ENCODE measurements at regions not wholly inside any gene's neighbourhood (a gene's known extent, or its start where the extent isn't known, plus 50 kb on each side); places are given as distances from the start of the nearest gene placed in this dataset.

DNA sequence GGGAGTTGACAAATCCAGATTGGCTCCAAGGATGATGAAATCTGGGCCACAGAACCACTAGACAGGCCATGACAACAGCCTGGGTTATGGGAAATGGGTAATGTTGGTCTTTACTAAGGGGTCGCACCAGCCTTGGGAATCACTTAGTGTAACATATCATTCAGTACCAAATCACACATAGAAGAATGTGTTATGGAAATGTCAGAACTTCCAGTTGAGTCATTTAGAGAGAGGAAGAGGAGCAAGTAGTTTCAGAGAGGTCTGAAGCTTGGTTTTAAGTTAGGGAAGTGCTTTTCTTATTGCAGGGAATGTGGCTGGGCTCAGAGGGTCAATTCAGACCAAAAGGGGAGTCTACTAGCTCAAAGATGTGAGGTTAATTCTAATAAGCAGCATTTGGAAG is 241.6 kb upstream of the ZPLD1 start:
- Histone ChIP-seq H2AFZ (ENCODE audit: low read depth, low read length, poor library complexity, severe bottlenecking) (no peak overlapping the region), H3K9me2 (ENCODE audit: insufficient read depth) (no peaks in the 10 kb centered on the region), H3K9me3 (ENCODE audit: control insufficient read depth in 1 of 2, insufficient read depth in 1 of 2, low read depth in 1 of 2, low read length in 2 of 2) (no peaks in the 10 kb centered on the region), H3K4me3 (replicated peaks in 1 of 2; ENCODE audit: low read depth in 1 of 2, low read length in 2 of 2) (no peak overlapping the region), H3K4me1 (ENCODE audit: control insufficient read depth in 1 of 2, insufficient read depth in 2 of 2, low read length in 2 of 2) (peaks cover 8 to 15% of the 10 kb centered on the region in 2 experiments; a peak in 3 of 4 replicates), H4K20me1 (ENCODE audit: insufficient read depth) (no peaks in the 10 kb centered on the region), H3K27me3 (ENCODE audit: insufficient read depth, low read length) (no peaks in the 10 kb centered on the region), H3K4me2 (ENCODE audit: low read length) (no peak overlapping the region), H3K36me3 (ENCODE audit: control insufficient read depth in 1 of 2, insufficient read depth in 2 of 2, low read length in 2 of 2) (no peaks in the 10 kb centered on the region), H3K27ac (ENCODE audit: low read depth, low read length) (no peak overlapping the region), H3K79me2 (ENCODE audit: insufficient read depth, low read length) (no peaks in the 10 kb centered on the region), H3K9ac (ENCODE audit: low read length) (no peak overlapping the region)
- ATAC-seq: no peak
- no peak for DNase-seq (ENCODE audit: low read depth, low spot score)
- TF ChIP-seq ZFX (IDR thresholded peaks at IDR 0.05) (no peak), TCF7L2 (IDR thresholded peaks at IDR 0.05; ENCODE audit: borderline replicate concordance, extremely low read depth, insufficient read depth, insufficient read length) (no peak), RAD21 (IDR thresholded peaks at IDR 0.05; ENCODE audit: low read depth) (no peak), SP1 (IDR thresholded peaks at IDR 0.05; ENCODE audit: low read depth) (no peak), YY1 (IDR thresholded peaks at IDR 0.05; ENCODE audit: extremely low read depth, insufficient replicate concordance, low read depth, low read length) (no peak), SRF (IDR thresholded peaks at IDR 0.05; ENCODE audit: low read depth) (no peak), POLR2A (IDR thresholded peaks at IDR 0.05; ENCODE audit: borderline replicate concordance, extremely low read depth, insufficient read depth, insufficient read length) (no peak), CBX3 (IDR thresholded peaks at IDR 0.05; ENCODE audit: low read depth) (no peak), CEBPB (IDR thresholded peaks at IDR 0.05; ENCODE audit: low read depth) (no peak), EGR1 (IDR thresholded peaks at IDR 0.05; ENCODE audit: low read depth) (no peak), SIN3A (IDR thresholded peaks at IDR 0.05; ENCODE audit: low read depth) (no peak), ZNF274 (IDR thresholded peaks at IDR 0.05; ENCODE audit: low read depth, low read length) (no peak)
- TF ChIP-seq, protein P1, sequence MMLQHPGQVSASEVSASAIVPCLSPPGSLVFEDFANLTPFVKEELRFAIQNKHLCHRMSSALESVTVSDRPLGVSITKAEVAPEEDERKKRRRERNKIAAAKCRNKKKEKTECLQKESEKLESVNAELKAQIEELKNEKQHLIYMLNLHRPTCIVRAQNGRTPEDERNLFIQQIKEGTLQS (IDR thresholded peaks at IDR 0.05): no peak
- TF ChIP-seq, protein P2, sequence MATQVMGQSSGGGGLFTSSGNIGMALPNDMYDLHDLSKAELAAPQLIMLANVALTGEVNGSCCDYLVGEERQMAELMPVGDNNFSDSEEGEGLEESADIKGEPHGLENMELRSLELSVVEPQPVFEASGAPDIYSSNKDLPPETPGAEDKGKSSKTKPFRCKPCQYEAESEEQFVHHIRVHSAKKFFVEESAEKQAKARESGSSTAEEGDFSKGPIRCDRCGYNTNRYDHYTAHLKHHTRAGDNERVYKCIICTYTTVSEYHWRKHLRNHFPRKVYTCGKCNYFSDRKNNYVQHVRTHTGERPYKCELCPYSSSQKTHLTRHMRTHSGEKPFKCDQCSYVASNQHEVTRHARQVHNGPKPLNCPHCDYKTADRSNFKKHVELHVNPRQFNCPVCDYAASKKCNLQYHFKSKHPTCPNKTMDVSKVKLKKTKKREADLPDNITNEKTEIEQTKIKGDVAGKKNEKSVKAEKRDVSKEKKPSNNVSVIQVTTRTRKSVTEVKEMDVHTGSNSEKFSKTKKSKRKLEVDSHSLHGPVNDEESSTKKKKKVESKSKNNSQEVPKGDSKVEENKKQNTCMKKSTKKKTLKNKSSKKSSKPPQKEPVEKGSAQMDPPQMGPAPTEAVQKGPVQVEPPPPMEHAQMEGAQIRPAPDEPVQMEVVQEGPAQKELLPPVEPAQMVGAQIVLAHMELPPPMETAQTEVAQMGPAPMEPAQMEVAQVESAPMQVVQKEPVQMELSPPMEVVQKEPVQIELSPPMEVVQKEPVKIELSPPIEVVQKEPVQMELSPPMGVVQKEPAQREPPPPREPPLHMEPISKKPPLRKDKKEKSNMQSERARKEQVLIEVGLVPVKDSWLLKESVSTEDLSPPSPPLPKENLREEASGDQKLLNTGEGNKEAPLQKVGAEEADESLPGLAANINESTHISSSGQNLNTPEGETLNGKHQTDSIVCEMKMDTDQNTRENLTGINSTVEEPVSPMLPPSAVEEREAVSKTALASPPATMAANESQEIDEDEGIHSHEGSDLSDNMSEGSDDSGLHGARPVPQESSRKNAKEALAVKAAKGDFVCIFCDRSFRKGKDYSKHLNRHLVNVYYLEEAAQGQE (IDR thresholded peaks at IDR 0.05; ENCODE audit: low read depth): no peak
- TF ChIP-seq, protein P3, sequence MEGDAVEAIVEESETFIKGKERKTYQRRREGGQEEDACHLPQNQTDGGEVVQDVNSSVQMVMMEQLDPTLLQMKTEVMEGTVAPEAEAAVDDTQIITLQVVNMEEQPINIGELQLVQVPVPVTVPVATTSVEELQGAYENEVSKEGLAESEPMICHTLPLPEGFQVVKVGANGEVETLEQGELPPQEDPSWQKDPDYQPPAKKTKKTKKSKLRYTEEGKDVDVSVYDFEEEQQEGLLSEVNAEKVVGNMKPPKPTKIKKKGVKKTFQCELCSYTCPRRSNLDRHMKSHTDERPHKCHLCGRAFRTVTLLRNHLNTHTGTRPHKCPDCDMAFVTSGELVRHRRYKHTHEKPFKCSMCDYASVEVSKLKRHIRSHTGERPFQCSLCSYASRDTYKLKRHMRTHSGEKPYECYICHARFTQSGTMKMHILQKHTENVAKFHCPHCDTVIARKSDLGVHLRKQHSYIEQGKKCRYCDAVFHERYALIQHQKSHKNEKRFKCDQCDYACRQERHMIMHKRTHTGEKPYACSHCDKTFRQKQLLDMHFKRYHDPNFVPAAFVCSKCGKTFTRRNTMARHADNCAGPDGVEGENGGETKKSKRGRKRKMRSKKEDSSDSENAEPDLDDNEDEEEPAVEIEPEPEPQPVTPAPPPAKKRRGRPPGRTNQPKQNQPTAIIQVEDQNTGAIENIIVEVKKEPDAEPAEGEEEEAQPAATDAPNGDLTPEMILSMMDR (IDR thresholded peaks at IDR 0.05 in 2 of 3, conservative IDR thresholded peaks at IDR 0.05 in 1 of 3; ENCODE audit: borderline replicate concordance in 1 of 3, insufficient read depth in 1 of 3, low read depth in 2 of 3, low read length in 2 of 3): no peak
- TF ChIP-seq, protein P4, sequence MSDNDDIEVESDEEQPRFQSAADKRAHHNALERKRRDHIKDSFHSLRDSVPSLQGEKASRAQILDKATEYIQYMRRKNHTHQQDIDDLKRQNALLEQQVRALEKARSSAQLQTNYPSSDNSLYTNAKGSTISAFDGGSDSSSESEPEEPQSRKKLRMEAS (IDR thresholded peaks at IDR 0.05): no peak
- intact Hi-C loops (cut with micrococcal nuclease): no loop called here
- ChIA-PET RAD21 (ENCODE audit: low non-redundant PET in 1 of 2, low total read pairs in 2 of 2, uncharacterized antibody in 2 of 2, unreplicated experiment in 2 of 2) (no interaction called here), CTCF (no interaction called here), POLR2A (no interaction called here)
- BruUV-seq (replicated peaks): no TSS peak

Data from HCT116 (cell line).